GM18858 (cell line): ENCODE measurements at regions not wholly inside any gene's neighbourhood (a gene's known extent, or its start where the extent isn't known, plus 50 kb on each side); places are given as distances from the start of the nearest gene placed in this dataset.
"Not testable (repeated sequence)": the region's sequence is repeated elsewhere in the genome, so short reads cannot be mapped to it uniquely, and the experiment has no call there.

Experiments used
- ATAC-seq: cut with Tn5 transposase; IDR thresholded peaks from one replicate; pipeline ENCODE4 v1.9.1; 2021; ENCODE audit not compliant: unreplicated experiment

DNA sequence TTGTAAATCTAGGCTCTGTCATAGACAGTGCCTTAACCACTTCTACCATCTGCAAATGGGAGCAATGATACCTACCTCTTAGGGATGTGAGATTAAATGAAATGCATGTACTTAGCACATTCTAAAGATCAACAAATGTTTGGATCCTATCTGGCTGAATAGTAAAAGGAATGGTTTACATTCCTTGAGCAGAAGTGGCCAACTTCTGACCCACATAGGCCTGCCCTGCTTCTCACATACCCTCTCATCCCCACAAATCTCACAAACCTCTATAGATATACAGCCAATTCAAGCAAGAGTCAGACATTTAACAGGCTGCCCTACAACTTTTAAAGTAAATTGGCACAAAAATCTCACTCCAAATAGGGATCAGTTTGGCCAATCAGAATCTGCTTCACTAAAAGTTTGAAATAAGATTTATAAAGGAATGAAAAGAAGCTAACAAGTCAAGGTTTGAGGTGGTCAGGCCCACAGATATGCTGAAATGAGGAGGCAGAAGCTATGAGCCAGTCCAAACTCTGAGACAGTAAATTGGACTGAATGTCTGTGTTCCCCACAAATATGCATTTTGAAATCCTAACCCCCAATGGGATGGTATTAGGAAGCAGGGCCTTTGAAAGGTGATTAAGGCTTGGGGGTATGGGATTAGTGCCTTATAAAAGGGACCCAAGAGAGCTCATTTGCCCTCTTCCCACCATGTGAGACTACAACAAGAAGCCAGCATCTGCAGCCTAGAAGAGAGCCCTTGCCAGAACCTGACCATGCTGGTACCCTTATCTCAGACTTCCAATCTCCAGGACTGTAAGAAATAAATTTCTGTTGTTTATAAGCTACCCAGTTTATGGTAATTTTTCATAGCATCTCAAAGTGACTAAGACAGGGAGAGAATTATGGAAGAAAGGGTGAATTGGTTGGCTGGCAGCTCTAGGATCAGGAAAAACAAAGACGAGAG is 227.8 kb upstream of the RBMS1 start:
- ATAC-seq, result no peak

DNA sequence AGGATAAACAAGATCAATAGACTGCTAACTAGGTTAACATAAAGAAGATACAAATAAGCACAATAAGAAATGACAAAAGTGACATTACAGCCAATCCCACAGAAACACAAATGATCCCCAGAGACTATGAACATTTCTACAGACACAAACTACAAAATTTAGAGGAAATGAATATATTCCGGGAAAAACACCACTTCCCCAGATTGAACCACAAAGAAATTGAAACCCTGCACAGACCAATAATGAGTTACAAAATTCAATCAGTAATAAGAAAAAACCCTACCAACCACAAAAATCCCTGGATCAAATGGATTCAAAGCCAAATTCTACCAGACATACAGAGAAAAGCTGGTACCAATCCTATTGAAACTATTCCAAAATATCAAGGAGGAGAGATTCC is 232.4 kb upstream of the RBMS1 start:
- ATAC-seq, result no peak

DNA sequence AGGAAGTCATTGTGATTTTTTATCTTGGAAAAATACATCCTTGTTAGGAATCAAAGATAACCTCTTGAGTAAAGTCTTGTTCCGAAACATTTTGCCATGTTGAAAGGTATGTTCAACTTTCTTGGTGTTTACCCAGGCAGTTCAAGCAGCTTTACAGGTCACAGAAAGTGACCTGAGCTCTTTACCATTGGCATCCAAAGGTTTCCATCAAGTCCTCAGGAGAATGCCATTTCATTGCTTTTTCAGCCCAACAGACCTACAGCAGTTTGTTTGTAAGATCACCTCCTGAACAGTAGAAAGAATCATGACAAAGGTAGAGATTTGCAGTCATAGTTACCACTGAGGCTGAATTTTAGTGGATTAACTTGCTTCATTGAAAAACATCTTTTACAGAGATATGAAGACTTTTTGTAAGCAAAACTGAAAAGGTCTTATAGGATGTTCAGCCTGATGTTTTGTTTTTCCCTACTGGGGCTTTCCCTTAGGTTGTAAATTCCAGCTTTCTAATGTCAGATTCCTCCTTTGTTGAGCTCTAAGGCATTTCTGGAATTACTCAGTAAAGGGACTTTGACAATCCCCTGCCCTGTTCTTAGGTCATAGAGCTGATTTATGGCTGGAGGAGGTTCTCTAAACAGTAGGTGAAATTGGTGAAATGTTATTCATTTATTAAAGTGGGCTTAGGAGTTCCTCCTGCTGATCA is 236.8 kb upstream of the RBMS1 start:
- ATAC-seq, result no peak

DNA sequence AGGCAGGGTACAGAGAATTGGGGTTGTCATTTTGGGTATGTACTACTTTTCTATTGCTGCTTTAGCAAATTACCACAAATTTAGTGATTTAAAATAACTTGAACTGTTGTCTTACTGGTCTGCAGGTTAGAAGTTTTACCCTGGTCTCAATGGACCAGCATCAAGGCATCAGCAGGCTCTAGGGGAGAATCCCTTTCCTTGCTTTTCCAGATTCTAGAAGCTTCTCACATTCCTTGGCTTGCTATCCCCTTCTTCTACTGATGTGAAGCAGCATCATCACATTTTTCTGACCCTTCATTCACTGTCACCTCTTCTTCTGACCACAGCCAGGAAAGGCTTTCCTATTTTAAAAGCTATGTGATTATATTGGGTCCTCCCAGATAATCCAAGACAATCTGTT is 237.8 kb upstream of the RBMS1 start:
- ATAC-seq, result no peak

DNA sequence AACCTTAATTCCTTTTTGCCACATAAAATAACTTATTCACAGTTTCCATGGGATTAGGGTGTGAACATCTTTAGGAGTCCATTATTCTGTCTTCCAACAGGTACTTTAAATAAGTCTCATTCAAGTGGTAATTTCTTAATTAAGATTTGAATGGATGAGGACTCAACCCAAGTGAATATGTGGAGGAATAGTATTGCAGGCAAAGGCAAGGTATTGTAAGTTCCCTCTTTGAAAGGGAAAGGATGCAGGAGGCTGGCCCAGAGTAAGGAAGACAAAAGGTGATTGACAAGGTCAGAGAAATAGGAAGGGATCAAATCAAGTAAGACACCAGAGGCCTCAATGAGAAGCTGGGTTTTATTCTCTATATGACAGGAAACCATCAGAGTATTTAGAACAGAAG is 238.2 kb upstream of the RBMS1 start:
- ATAC-seq, result no peak

DNA sequence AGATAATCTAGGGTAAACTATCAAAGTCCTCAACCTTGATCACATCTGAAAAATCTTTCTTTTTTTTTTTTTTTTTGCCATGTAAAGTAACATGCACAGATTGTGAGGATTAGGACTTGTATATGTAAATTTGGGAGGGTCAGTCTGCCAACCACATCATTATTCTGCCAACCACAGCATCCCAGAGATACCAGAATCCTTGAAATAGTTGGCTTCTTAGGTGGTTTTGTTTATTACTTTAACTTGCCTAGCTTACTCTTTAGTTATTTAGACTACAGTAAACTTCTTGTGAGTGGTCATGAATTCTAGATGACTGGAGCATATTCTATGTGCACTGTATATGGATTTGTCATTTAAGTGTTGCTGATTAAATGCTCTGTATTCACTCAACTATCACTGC is 242.1 kb upstream of the RBMS1 start:
- no peak for ATAC-seq

DNA sequence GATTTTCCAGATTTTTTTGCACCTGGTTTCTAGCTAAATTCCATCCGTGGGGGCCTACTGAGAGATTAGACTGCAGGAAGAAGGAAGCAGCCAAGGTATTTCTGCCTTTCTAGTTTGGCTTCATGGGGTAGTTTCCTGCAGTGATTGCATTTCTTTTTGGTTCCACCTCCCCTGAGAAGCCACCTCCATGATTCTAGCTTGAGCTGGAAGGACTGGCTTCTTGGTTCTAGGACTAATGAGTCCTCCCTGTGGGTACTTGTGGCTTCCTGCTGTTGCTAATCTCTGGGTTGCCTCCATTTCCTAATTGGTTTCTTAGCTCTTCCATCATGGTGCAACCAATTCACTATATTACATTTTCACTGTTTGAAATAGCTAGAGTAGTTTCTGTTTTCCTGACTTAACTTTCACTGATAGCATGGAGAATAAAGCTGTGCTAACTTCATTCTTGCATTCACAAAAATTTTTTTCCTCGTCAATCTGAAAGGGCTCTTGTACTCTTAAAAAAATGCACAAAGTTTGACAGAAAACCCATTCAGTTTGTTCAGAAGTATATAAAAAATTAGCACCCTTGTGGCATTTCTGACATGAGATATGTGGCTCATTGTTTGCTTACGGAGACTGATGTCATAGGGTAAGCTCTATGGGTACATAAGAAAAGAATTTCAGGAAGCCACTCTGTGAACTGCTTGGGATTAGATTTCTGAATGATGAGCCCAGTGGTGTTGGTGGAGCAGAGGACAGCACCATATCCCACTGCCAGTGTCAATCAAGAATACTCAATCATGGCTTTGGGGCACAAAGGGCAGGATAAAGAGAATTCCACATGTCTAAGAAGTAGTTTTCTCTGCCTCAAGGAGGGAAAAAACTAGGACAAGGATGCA is 242.8 kb upstream of the RBMS1 start:
- no peak for ATAC-seq

DNA sequence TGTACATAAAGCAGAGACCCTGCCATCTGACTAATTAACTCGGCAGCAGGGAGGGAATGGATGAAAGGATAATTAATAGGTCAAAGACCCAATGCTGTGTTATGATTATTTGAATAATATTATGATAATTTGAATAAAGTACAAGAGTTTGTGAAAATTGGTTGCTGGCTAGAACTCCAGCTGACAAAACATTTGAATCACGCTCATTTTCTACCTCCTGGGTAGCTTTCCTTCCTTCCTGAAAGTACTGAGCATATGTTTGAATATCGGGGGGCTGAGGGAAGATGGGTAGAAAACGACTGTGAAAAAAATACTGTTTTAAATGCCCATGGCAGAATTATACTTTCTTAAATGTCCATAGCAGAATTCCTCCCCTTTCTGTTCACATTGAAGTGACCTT is 243.6 kb upstream of the RBMS1 start:
- no peak for ATAC-seq

DNA sequence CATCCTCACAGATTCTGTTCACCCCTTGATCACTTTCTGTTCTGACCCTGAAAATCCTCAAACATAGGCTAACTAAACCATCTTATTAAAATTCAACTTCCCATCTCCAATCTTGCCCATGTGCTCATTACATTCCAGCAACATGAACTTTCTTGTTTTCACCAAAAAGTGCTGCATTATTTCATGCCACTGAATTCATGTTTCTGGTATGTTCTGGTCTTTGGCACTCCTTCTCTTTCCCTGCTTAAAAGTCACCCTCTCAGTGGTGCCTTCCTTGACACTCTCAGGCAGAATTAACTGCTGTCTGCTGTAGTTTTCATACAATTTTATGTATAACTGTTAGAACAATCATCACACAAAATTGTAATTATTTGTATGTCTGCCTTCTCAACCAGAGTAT is 247.7 kb upstream of the RBMS1 start:
- no peak for ATAC-seq

DNA sequence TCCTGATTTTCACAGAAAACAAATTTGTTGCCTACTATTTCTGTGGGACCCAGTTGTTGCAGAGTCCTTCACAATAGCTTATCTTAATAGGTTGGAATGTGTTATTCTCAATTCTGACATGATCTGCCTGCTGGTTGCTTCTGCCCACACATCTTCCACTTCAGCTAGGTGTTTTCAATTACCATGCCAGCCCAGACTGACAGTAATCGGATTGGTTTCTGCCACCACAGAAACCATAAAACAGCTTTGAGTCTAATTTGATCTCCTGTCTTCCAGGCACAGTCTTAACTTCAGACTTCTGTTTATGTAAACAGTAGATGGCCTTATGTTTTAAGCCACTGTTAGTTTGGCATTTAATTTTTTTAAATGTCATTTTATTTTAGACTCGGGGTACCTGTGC is 248.2 kb upstream of the RBMS1 start:
- no peak for ATAC-seq

DNA sequence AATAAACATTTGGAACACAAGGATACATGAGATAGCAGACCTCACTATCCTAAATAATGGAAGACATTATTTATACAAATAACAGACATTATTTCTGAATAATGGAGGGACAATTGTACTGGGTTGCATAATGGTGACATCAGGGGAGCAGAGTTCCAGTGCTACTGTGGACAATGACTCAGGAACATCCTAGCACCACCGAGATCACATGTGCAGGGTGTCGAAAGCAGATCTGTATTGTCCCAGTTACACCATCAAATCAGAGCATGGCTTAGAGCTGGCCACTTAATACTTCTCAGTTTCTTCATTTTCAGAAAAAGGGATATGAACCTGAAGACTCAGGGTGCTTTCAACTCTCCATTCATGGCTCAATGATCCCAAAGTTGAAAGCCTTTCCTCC is 249.1 kb upstream of the RBMS1 start:
- ATAC-seq, result no peak

DNA sequence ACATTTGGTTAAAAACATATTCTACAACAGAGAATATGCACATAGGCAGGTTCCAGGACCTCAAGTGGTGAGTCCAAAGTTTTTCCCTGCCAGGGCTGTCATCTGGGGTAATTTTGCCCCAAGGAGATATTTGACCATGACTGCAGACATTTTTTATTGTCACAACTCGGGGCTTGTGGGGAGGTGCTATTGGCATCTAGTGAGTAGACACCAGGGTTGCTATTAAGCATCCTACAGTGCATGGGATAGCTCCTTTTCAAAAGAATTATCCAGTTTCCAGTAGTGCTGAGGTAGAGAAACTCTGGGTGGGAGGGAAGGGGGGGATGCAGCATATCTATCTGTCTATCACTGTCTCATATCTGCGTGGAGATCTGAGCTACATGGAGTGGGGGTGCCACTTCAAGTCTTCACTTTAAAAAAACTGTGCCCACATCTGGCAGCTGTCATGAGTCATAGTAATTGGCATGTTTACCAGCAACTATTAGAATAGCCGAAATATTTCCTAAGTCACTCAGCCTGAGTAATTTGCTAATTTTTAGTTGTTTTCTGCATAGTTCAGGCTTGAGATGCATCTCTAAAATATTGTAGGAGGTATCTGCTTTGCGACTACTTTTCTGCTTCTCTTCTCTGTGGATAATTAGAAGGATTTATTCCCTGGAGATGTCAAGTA is 254.0 kb upstream of the RBMS1 start:
- ATAC-seq, result no peak

DNA sequence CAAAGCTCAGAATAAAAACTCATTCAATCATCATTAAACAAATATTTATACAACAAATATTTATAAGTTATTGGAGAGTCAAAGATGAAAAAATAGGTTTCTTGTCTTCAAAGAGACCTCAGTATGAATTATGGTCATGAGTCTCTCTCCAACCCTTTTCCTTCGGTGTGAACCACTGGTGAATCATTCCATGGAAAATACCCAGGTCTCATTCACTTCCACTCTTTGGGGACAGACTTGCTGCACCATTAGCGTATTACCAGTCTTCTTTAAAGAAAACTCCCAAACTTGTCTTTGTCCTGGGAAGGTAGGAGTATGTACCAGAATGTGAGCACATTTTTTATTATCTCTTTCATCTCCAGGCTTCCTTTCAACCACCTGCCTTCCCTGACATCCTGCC is 257.4 kb upstream of the RBMS1 start:
- ATAC-seq, result no peak

DNA sequence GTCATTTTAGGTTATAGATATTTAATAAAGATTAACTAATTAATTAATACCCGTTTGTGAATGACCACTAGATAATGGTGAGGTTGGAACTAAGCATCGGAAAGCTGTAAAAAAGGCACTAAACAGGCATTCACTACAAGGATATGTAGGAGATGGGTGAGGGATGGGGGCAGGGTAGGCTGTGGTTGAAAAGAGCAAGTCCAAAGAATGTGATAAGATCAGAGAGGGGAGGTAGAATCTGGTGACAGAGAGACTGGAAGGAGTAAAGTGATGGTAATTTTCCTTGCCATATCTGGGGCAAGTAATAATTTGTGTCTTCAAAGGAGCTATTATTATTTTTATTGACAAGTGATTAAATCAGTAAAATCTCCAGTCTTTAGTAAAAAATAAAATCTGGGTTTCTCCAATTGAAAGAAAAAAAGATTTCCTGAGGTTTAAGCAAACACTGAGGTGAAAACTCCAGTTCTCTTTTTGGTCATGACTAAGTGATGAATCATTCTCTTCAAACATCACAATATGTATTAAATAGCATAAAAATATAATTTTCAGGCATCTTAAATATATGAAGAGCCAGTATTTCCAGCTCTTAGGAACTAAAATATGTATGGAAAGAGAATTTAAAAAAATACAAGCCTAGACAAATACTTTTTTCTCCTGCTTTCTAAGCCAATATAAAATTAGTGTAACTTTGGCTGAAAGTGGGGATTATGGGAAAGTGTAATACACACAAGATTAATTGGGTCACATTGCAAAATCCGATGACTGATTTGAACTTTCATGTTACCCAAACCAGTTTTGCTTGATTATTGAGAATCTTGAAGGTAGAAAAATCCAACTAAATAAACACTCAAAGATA is 259.1 kb upstream of the RBMS1 start:
- ATAC-seq, result no peak

DNA sequence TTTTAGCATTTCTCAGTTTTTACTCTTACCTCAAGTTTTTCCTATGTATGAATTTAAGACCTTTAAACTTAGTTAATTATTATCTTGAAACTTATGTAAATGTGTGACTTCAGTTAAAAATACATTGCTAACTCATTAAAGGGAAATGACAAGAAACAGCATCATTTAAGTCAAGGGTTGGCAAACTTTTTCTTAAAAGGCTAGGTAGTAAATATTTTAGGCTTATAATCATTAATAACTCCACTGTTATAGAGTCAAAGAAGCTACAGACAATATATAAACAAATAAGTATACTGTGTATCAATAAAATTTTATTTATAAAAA is 259.7 kb upstream of the RBMS1 start:
- ATAC-seq, result no peak

DNA sequence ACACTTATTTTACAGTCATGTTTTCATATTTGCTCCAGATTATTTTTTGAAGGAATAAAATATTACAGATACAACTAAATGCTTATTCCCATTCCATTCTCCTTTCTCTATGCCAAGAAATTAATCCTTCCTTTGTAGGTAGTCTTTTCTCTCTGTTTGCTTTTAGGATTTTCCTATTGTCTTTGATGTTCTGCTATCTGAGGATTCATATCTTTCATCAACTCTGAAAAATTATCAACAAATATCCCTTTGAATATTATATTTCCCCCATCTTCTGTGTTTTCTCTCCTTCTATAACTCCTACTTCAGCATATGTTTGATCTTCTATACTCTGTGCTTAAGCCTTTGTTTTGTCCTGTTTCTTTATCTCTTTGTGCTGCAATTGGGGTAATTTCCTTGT is 260.4 kb upstream of the RBMS1 start:
- ATAC-seq, result no peak

DNA sequence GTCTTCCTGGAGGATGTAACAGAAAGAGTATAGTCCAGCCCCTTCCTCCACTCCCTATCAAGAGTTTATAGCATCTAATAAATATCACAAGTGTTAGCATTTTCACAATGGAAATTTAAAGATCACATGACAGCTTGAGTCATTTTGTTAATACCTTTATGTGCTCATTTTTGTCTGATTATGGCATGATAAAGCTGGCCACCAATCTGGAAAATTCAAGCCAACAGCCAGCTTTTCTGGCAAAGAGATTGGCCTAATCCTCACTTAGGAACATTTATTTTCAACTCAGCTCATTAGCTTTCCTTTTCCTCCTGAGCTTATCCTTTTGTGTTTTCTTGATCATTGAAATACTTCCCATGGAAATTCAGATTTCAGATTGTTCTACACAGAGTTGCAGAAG is 262.9 kb upstream of the RBMS1 start:
- no peak for ATAC-seq

DNA sequence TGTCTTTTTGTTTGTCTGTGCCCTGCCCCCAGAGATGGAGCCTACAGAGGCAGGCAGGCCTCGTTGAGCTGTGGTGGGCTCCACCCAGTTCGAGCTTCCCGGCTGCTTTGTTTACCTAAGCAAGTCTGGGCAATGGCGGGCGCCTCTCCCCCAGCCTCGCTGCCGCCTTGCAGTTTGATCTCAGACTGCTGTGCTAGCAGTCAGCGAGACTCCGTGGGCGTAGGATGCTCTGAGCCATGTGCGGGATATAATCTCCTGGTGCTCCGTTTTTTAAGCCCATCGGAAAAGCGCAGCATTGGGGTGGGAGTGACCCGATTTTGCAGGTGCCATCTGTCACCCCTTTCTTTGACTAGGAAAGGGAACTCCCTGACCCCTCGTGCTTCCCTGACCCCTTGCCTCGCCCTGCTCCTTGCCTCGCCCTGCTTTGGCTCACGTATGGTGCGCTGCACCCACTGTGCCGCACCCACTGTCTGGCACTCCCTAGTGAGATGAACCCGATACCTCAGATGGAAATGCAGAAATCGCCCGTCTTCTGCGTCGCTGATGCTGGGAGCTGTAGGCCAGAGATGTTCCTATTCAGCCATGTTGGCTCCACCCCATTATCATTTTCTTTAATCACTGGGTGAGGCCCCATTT is 269.0 kb upstream of the RBMS1 start:
- not testable (repeated sequence) for ATAC-seq

DNA sequence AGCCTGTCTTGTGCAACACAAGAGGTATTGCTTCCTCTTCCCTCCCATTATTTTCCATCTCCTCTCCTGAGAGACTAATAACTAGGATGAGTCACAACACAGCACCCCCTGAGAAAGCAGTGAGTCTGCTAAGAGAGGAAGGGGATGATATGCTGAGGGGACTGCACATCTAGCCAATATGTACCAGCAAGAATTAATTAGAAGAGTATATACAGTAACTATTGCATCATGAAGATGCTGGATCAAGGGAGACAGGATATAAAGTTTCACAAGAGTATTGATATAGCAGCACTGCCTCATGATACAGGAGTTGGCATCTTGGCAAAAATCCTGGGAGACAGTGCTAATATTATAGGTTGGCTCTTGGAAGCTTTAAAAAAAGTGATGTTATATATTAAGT is 289.9 kb upstream of the RBMS1 start:
- no peak for ATAC-seq

DNA sequence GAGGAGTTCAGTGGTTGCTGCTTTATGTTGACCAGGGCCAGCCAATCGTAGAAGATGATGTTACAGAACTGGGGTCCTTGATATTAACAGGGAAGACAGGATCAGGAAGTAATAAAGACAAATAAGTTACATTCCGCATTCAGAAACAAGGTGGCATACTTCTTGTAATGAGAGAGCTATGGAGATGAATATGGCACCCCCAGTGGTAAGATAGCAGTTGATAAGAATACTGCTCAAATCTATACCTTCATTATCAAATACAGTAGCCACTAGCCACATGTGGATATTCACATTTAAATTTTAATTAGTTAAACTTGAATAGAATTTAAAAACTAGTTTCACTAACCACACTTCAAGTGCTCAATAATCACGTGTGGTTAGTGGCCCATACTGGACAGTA is 290.4 kb upstream of the RBMS1 start:
- no peak for ATAC-seq
